HEK293 (cell line): ENCODE measurements at regions not wholly inside any gene's neighbourhood (a gene's known extent, or its start where the extent isn't known, plus 50 kb on each side); places are given as distances from the start of the nearest gene placed in this dataset.

Source experiments
- CTCF ChIA-PET: fragments of 350-600 bp; formaldehyde crosslinking; extraction: SDS; loops from one replicate; lab custom pipeline; 2021; ENCODE audit warnings: antibody characterized with exemption; lab: Yijun Ruan, JAX
- POLR2A ChIA-PET: fragments of 300-600 bp; formaldehyde crosslinking; extraction: SDS; loops from one replicate; lab custom pipeline; 2020; ENCODE audit warnings: antibody characterized with exemption, inconsistent platforms; lab: Yijun Ruan, JAX
- H3K27ac ChIP-seq: fragments of 200-500 bp; sonication (Bioruptor generic); 2 replicates; pipeline ENCODE4 v1.5.1; 2014; ENCODE audit warnings: low read depth, low read length, control low read depth, inconsistent platforms; ENCODE audit errors: extremely low read depth
- H3K36me3 ChIP-seq, 2 experiments: fragments of 200-500 bp in 1 of 2; sonication (Bioruptor generic) in 1 of 2; 1 replicate in 1 of 2; 2 replicates in 1 of 2; pipeline ENCODE4 v1.5.1; 2014 to 2017; ENCODE audit warnings: inconsistent platforms in 2 of 2, low read length in 2 of 2; ENCODE audit not compliant: control insufficient read depth in 2 of 2, insufficient read depth in 1 of 2
- H3K4me1 ChIP-seq: fragments of 200-500 bp; sonication (Bioruptor generic); 2 replicates; pipeline ENCODE4 v1.5.1; 2014; ENCODE audit warnings: mild to moderate bottlenecking, low read length, inconsistent platforms; ENCODE audit not compliant: control insufficient read depth, insufficient read depth
- H3K4me3 ChIP-seq: 2 replicates; pipeline ENCODE4 v1.5.1; 2011; ENCODE audit warnings: low read depth, mild to moderate bottlenecking, control low read depth, low read length, moderate library complexity
- H3K9me3 ChIP-seq: fragments of 200-500 bp; sonication (Bioruptor generic); 2 replicates; pipeline ENCODE4 v1.5.1; 2014; ENCODE audit warnings: low read depth, low read length, inconsistent platforms; ENCODE audit not compliant: control insufficient read depth, insufficient read depth
- FEZF1 ChIP-seq: fragments of 450-650 bp; formaldehyde crosslinking; IDR thresholded peaks from 2 replicates; pipeline ENCODE4 v1.5.1; 2016; ENCODE audit warnings: missing biosample characterization, missing genetic modification characterization
- HIC1 ChIP-seq: fragments of 450-650 bp; formaldehyde crosslinking; IDR thresholded peaks from 2 replicates; pipeline ENCODE4 v1.5.1; 2016; ENCODE audit warnings: missing biosample characterization, missing genetic modification characterization
- OSR2 ChIP-seq: fragments of 450-650 bp; formaldehyde crosslinking; IDR thresholded peaks from 2 replicates; pipeline ENCODE4 v1.5.1; 2016; ENCODE audit warnings: missing biosample characterization, missing genetic modification characterization
- OVOL3 ChIP-seq: fragments of 450-650 bp; formaldehyde crosslinking; IDR thresholded peaks from 2 replicates; pipeline ENCODE4 v1.5.1; 2016; ENCODE audit warnings: missing biosample characterization, missing genetic modification characterization
- SETDB1 ChIP-seq: IDR thresholded peaks from one replicate; pipeline ENCODE4 v1.6.1; 2017; ENCODE audit warnings: mild to moderate bottlenecking, low read length, moderate library complexity, mixed read lengths; ENCODE audit not compliant: insufficient read length
- ZFP69B ChIP-seq: fragments of 450-650 bp; formaldehyde crosslinking; IDR thresholded peaks from 2 replicates; pipeline ENCODE4 v1.5.1; 2016; ENCODE audit warnings: missing biosample characterization, missing genetic modification characterization
- ZNF2 ChIP-seq: fragments of 450-650 bp; formaldehyde crosslinking; IDR thresholded peaks from 2 replicates; pipeline ENCODE4 v1.5.1; 2016; ENCODE audit warnings: missing biosample characterization, missing genetic modification characterization
- ZNF211 ChIP-seq: fragments of 450-650 bp; formaldehyde crosslinking; IDR thresholded peaks from 2 replicates; pipeline ENCODE4 v1.5.1; 2016; ENCODE audit warnings: low read depth, missing biosample characterization, missing genetic modification characterization
- ZNF280D ChIP-seq: fragments of 450-650 bp; formaldehyde crosslinking; IDR thresholded peaks from 2 replicates; pipeline ENCODE4 v1.5.1; 2016; ENCODE audit warnings: missing biosample characterization, missing genetic modification characterization
- ZNF37A ChIP-seq: fragments of 450-650 bp; IDR thresholded peaks from 2 replicates; pipeline ENCODE4 v1.5.1; 2018; ENCODE audit warnings: missing biosample characterization, missing genetic modification characterization
- ZNF449 ChIP-seq: fragments of 450-650 bp; formaldehyde crosslinking; IDR thresholded peaks from 2 replicates; pipeline ENCODE4 v1.5.1; 2017; ENCODE audit warnings: missing biosample characterization, mild to moderate bottlenecking, missing genetic modification characterization, moderate library complexity
- TF ChIP-seq, protein P1 (sequence below): fragments of 450-650 bp; formaldehyde crosslinking; IDR thresholded peaks from 2 replicates; pipeline ENCODE4 v1.5.1; 2016; ENCODE audit warnings: missing biosample characterization, missing genetic modification characterization
- TF ChIP-seq, protein P2 (sequence below): fragments of 450-650 bp; formaldehyde crosslinking; IDR thresholded peaks from 2 replicates; pipeline ENCODE4 v1.5.1; 2016; ENCODE audit warnings: missing biosample characterization, missing genetic modification characterization, low read depth
- TF ChIP-seq, protein P3 (sequence below): fragments of 450-650 bp; formaldehyde crosslinking; IDR thresholded peaks from 2 replicates; pipeline ENCODE4 v1.5.1; 2016; ENCODE audit warnings: missing biosample characterization, missing genetic modification characterization

GRCh38 chr1:200314085-200314750 lies 95.6 kb downstream of the ZNF281 start:
- Histone ChIP-seq H3K4me1 (no peaks in the 10 kb centered on the region), H3K4me3 (no peak overlapping the region), H3K9me3 (no peaks in the 10 kb centered on the region), H3K27ac (no peak overlapping the region), H3K36me3 (no peaks in the 10 kb centered on the region)
- POLR2A ChIA-PET: no interaction called here
- TF ChIP-seq ZNF2 (tag by site-specific recombination) (no peak), ZNF280D (tag by site-specific recombination) (no peak), FEZF1 (tag by site-specific recombination) (no peak)
- CTCF ChIA-PET: interaction anchor here (0.6 kb wide), 1 partner anchor 7 kb away, joined by 6 read pairs; no protein-coding TSS in a partner anchor

DNA sequence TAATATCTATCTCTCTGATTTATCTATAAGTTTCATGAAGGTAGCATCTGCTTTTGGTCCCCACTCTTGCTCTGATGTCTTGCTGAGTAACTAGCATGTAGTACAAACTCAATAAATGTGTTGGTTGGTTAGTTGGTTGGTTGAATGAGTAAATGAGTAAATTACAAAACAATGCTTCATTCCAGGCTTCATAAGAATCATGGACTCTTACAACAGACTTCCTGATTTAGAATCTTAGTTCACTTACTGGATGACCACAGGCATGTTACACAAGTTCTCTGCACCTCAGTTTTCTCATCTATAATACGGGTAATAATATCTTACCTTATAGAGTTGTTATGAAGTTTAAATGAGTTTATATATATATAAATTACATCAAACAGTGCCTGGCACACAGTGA lies 98.6 kb downstream of the ZNF281 start:
- Histone ChIP-seq H3K36me3 (no peaks in the 10 kb centered on the region), H3K27ac (no peak overlapping the region), H3K4me1 (no peaks in the 10 kb centered on the region), H3K4me3 (no peak overlapping the region), H3K9me3 (no peaks in the 10 kb centered on the region)
- TF ChIP-seq ZNF449 (no peak), SETDB1 (no peak), ZNF37A (tag by site-specific recombination) (no peak), FEZF1 (tag by site-specific recombination) (no peak), ZFP69B (tag by site-specific recombination) (no peak), OVOL3 (tag by site-specific recombination) (no peak), HIC1 (tag by site-specific recombination) (no peak), ZNF211 (tag by site-specific recombination) (no peak), OSR2 (tag by site-specific recombination) (no peak)
- TF ChIP-seq, protein P1, sequence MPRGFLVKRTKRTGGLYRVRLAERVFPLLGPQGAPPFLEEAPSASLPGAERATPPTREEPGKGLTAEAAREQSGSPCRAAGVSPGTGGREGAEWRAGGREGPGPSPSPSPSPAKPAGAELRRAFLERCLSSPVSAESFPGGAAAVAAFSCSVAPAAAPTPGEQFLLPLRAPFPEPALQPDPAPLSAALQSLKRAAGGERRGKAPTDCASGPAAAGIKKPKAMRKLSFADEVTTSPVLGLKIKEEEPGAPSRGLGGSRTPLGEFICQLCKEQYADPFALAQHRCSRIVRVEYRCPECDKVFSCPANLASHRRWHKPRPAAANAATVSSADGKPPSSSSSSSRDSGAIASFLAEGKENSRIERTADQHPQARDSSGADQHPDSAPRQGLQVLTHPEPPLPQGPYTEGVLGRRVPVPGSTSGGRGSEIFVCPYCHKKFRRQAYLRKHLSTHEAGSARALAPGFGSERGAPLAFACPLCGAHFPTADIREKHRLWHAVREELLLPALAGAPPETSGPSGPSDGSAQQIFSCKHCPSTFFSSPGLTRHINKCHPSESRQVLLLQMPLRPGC (tag by site-specific recombination): no peak
- TF ChIP-seq, protein P2, sequence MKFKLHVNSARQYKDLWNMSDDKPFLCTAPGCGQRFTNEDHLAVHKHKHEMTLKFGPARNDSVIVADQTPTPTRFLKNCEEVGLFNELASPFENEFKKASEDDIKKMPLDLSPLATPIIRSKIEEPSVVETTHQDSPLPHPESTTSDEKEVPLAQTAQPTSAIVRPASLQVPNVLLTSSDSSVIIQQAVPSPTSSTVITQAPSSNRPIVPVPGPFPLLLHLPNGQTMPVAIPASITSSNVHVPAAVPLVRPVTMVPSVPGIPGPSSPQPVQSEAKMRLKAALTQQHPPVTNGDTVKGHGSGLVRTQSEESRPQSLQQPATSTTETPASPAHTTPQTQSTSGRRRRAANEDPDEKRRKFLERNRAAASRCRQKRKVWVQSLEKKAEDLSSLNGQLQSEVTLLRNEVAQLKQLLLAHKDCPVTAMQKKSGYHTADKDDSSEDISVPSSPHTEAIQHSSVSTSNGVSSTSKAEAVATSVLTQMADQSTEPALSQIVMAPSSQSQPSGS (tag by site-specific recombination): no peak
- TF ChIP-seq, protein P3, sequence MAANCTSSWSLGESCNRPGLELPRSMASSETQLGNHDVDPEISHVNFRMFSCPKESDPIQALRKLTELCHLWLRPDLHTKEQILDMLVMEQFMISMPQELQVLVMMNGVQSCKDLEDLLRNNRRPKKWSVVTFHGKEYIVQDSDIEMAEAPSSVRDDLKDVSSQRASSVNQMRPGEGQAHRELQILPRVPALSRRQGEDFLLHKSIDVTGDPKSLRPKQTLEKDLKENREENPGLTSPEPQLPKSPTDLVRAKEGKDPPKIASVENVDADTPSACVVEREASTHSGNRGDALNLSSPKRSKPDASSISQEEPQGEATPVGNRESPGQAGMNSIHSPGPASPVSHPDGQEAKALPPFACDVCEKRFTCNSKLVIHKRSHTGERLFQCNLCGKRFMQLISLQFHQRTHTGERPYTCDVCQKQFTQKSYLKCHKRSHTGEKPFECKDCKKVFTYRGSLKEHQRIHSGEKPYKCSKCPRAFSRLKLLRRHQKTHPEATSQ: no peak
- POLR2A ChIA-PET: no interaction called here
- CTCF ChIA-PET: interaction anchor here (1.1 to 1.4 kb wide), 2 partner anchors 10 to 626 kb away, joined by 3 to 4 read pairs; no protein-coding TSS in a partner anchor
